ENCODE measurements at regions not wholly inside any gene's neighbourhood (a gene's known extent, or its start where the extent isn't known, plus 50 kb on each side); places are given as distances from the start of the nearest gene placed in this dataset.

- TF ChIP-seq MXI1 (IDR thresholded peaks at IDR 0.05; ENCODE audit: low read depth, low read length) (no peak), CTCF (IDR thresholded peaks at IDR 0.05) (no peak), RAD21 (IDR thresholded peaks at IDR 0.05; ENCODE audit: low read length) (no peak), YY1 (IDR thresholded peaks at IDR 0.05; ENCODE audit: low read depth) (no peak), USF2 (IDR thresholded peaks at IDR 0.05; ENCODE audit: borderline replicate concordance, low read depth, low read length) (no peak), MAX (IDR thresholded peaks at IDR 0.05; ENCODE audit: low read depth) (no peak), EP300 (IDR thresholded peaks at IDR 0.05; ENCODE audit: borderline replicate concordance in 1 of 2, low read depth in 1 of 2, low read length in 1 of 2) (no peak), ELF1 (IDR thresholded peaks at IDR 0.05) (no peak), POLR2AphosphoS5 (IDR thresholded peaks at IDR 0.05; ENCODE audit: low read depth, low read length) (no peak), PBX3 (IDR thresholded peaks at IDR 0.05) (no peak), USF1 (IDR thresholded peaks at IDR 0.05; ENCODE audit: borderline replicate concordance, low read depth) (no peak)
Observed at GRCh38 chr2:15997728-15998280, 57.5 kb downstream of the MYCN start.
